Stimulated activated CD4-positive, alpha-beta T cell treated with anti-CD3 and anti-CD28 coated beads, Interleukin-1b, Interleukin-23, amount 100 ng/mL, for 4 hours (primary cell): ENCODE measurements at regions not wholly inside any gene's neighbourhood (a gene's known extent, or its start where the extent isn't known, plus 50 kb on each side); places are given as distances from the start of the nearest gene placed in this dataset.
"Not testable (repeated sequence)": the region's sequence is repeated elsewhere in the genome, so short reads cannot be mapped to it uniquely, and the experiment has no call there.

ENCODE experiments used
- DNase-seq, 2 donors: peaks; one replicate each; pipeline ENCODE4 v3.0.0-alpha.2; 2020; ENCODE audit warnings: low read depth in 2 of 2

GRCh38 chr12:67716817-67717216, 68.3 kb downstream of the DYRK2 start:
- DNase-seq: no peak

DNA sequence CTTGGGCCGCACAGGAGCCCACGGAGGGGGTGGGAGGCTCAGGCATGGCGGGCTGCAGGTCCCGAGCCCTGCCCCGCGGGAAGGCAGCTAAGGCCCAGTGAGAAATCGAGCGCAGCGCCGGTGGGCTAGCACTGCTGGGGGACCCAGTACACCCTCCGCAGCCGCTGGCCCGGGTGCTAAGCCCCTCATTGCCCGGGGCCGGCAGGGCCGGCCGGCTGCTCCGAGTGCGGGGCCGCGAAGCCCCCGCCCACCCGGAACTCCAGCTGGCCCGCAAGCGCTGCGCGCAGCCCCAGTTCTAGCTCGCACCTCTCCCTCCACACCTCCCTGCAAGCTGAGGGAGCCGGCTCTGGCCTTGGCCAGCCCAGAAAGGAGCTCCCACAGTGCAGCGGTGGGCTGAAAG, 70.8 kb downstream of the DYRK2 start:
- DNase-seq: not testable (repeated sequence)

GRCh38 chr12:67720351-67720856, 71.9 kb downstream of the DYRK2 start:
- DNase-seq: no peak

DNA sequence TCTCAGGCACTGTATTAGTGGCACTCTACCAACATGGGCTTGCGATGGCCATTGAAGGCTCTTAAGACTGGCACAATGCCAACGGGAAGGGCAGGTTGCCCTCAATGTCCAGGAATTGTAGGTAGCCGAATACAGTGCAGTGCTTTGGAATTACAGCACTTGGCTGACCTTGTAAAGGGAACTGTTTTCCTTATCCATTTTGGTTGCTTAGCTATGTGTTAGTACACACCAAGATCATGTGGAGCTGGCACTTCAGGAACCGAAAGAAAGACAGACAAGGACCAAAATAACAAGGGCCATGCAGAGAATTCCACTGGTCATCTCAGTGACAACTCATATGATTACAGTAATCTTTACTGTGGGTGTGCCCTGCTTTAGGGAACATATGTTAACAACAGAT, 72.7 kb downstream of the DYRK2 start:
- DNase-seq: no peak

GRCh38 chr12:67722296-67722695, 73.8 kb downstream of the DYRK2 start:
- no peak for DNase-seq

- no peak for DNase-seq
Measured at GRCh38 chr12:67726868-67727267, 78.3 kb downstream of the DYRK2 start.

DNA sequence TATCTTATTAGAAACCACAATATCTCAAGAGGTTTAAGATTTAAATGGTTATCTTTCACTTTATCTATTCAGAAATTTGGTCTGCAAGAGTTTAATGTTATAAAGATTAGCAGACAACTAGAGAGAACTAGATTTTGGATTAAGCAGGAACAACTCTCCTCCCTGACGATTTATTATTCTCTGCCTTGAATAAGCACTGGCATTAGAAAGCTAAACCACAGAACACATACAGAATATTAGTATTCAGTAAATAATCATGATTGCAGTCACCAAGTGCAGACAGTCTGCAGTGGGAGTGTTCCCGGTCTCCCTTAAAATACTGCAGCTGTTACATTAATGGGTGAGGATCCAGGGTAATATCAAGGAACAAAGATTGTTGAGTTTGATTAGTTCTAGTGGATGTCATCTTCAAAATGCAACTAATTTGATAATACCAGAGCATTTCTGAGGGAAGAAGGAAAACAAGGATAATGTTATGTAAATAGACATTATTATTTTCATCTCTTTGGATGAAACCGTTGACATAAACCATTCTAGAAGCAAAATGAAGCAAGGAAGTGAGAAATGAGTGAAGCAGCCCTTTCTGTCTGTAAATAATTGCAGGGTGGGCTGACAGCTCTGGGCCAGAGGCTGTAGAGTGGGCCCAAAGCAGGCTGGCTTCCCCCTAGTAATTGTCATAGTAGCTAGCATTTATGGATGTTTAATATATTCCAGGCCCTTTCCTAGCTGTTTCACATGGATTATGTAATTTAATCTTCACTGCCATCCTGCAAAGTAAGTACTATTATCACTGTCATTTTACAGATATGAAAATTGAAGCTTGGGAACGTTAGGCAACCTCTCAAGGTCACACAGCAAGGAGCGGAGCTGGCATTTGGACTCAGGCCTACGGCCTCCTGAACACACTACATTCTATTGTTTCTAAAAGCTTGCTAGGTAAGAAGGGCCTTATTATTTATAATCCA, 79.4 kb downstream of the DYRK2 start:
- no peak for DNase-seq

DNA sequence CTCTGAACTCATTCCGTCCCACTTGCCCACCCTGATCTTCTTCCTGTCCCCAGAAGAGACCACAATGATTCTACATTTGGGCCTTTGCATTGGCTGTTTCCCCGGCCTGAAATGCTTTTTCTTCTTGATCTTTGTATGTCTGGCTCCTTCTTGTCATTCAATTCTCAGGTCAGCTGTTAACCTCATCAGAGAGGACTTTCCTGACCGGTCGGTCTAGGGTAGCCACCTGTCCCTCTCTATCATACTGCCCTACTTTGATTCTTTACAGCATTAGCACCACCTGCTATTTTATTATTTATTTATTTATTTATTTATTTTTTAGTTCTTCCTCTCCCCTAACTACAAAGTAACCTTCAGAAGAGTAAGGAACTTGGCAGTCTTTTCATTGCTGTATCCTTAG, 84.3 kb downstream of the DYRK2 start:
- no peak for DNase-seq

DNA sequence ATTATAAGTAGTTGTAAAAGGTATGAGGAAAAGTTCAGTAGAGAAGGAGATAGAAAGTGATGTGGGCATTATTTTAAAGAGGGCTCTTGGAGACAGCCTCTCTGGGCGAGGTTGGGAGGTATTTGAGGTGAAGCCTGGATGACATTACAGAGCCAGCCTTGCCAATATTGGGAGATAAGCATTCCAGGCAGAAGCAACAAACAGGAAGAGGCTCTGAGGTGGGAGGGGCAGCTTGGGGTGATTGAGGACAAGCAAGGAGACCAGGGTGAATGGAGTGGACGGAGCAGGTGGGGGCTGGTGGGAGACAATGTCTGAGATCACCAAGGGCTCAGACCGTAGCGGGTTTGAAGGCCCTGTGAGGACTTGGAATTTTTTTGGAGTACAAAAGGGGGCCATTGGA, 87.3 kb downstream of the DYRK2 start:
- DNase-seq: no peak

- DNase-seq: no peak
Measured at GRCh38 chr12:67740711-67741110, 92.2 kb downstream of the DYRK2 start.

DNA sequence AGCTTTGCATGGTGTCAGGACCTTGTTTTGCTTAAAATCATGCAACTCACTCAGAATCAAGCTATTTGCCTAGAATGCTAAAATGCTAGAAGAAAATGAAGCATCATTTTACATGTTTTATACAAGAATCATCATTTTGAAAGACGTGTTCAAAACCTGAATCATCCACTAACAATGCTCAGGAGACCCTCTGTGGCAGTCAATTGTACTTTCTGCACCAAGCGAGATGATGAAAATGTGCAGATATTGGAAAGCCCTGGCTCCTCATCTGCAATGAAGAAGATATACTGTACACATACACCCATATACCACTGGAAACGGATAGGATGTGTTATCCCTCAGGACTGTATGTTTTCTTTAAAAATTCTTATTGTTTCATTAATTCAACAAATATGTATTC, 92.7 kb downstream of the DYRK2 start:
- DNase-seq: no peak

DNA sequence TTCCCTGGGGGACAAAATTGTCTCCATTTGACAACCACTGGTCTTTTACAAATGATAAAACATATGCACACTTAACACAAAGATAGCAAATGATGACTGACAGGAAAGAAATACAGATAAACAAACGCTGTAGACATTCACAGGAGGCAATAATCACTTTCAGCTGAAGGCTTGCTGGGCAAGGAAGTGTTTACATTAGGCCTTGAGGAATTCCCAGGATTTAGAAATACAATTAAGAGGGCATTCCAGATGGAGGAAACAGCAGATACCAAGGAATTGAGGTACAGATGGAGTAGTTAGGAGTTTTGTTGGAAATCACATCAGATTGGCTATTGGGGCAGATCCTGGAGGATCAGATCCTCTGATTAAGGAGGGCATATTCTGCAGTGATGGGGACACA, 93.9 kb downstream of the DYRK2 start:
- no peak for DNase-seq

- DNase-seq: no peak
Measured at GRCh38 chr12:67747869-67748742, 99.6 kb downstream of the DYRK2 start.

GRCh38 chr12:67748743-67749040, 100.1 kb downstream of the DYRK2 start:
- DNase-seq: no peak

DNA sequence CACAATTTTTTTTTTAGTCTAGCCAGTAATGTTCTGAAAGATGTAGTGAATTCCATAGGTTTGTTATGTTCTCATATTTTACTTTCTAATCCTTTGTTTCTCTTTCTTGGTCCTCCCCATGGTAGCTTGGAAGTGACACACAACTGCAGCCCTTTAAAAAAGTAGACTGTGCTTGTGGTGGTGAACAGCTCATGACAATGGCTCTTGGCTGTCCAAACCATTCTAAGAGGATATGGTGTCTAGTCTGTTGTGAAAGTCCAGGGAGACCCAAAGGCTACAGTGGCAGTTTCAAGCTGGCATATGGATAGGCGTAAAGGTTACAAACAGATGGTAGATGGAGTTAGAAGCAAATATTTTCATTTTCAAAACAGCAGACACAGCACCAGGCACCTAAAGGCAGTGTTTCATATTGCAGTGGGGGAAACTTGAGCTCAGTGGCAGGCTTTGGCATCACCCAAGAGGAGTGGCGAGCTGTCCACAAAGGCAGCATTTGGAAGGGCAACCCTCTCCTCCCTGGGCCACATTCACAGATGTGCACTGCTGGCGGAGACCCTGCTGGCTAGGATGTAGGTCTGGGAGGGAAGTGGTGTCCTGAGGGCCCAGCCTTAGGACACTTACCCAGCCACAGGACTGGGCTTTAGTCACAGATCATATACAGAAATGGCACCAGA, 102.1 kb downstream of the DYRK2 start:
- DNase-seq: no peak

DNA sequence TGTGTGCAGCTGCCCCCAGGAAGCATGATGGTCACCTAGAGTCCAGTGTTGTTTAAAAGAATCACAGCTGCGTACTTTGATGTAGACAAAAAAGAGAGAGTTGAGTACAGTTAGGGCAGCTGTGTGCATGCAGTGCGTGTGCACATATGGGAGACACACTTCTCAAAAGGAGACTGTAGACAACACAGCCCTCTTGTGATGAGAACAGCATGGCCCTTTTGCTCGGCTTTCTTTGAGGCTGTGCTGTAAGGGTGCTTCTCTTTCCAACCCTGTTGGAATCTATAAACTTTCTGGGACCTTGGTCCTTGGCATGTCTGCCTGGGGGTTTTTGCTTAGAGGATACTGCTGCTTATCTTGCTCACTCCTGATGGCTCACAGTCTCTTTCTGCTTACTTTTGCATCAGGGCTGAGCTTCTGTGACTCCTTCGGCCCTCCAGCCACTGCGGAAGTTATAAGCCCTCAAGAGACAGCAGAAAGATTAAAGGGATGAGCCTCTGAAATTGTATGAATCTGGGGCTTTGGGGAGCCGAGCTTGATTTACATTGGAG, 102.9 kb downstream of the DYRK2 start:
- no peak for DNase-seq

GRCh38 chr12:67752226-67752732, 103.7 kb downstream of the DYRK2 start:
- no peak for DNase-seq

DNA sequence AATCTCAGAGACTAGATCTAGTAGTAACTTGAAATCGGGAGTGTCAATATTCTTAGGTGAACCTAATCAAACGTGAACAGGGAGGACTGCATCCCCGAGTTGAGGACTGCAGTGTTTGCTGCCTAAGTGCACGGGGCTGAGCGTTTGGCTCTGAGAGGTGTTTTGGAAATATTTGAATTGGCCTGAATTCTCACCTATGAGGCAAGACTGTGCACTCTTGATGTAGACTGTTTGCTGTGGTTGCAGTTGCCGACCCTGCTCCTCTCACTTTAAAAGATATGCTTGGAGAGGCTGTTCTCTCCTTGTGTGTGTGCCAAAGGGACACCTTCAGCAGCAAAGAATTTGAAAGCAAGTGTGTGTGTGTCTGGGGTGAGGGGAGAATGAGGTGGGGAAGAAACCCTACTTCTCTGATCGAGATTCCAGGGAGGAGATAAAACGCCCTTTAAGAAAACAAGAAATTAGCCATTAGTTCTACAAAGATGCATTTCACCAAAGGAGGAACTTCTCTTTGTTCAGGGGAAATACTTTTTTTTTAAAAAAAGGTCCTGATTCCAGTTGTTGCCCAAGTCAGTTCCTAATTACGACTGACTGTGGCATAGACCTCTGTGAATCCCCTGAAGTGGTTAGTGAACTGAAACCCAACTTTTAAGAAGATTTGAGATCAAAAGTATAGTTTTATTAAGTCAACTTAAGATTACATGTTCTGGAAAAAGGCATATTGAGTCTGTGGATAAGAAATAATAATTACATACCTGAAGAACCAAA, 106.6 kb downstream of the DYRK2 start:
- DNase-seq: no peak

DNA sequence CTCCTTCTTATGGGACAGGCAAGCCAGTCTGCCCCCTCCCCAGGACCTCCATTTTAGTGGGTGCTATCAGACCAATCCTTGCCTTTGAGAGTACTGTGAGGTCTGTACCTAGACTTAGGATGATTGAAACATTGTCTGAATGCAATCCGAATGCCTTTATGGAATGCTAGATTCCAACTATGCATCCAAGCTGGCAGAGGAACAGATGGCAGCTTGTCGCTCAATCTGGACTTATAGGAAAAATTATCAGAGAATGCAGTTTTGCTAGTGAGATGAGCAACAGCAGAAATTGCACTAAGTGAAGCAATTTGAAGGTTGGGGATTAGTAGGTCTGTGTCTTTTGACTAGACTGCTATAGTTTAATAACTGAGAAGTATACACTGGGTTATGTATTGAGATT, 109.1 kb downstream of the DYRK2 start:
- DNase-seq: no peak

- DNase-seq: no peak
Measured at GRCh38 chr12:67758119-67758518, 109.6 kb downstream of the DYRK2 start.

DNA sequence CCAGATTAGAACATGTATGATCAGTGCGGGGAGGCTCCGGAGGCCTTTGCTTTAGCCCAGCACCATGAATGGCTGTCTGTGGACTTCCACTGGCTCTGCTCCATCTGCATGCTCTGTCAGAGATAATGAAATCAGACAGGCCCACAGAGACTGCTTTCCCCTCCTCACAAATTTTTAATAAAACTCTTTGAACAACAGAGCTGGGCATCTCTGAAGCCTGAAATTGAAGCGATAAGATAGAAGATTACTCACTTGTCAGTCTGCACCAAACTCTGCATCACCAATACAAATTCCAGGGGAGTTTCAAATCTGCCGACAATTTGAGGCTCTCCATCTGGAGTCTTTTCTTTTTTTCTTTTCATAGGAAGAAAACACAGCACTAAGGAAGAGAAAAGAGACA, 110.0 kb downstream of the DYRK2 start:
- DNase-seq: no peak
